ENCODE measurements at regions not wholly inside any gene's neighbourhood (a gene's known extent, or its start where the extent isn't known, plus 50 kb on each side); places are given as distances from the start of the nearest gene placed in this dataset.

DNA sequence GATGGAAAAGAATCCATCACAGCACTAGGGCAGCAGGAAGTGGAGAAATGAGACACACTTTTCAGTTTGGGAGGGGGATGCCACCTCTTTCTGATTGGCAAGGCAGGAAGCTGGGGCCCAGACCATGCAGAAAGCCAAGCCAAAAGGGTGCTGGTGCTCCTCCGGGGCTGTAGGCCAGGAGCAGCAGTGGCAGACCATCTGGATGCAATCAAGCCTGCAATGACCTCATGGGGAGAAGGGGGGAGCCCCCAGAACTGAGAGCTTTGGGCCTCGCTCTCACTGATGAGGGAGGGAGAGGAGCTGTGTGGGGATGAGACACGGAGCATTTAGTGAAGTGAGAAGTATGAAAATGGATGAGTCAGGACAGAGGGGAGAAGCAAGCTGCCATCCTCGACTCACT is 141.3 kb upstream of the NALF2 start:
- Histone ChIP-seq H3K27me3 (ENCODE audit: insufficient read depth, low read length) (no peaks in the 10 kb centered on the region), H4K20me1 (ENCODE audit: insufficient read depth) (no peaks in the 10 kb centered on the region), H3K4me2 (ENCODE audit: low read length) (no peak overlapping the region), H3K27ac (ENCODE audit: low read depth, low read length) (no peak overlapping the region), H3K79me2 (ENCODE audit: insufficient read depth, low read length) (no peaks in the 10 kb centered on the region), H3K4me3 (replicated peaks in 1 of 2; ENCODE audit: low read depth in 1 of 2, low read length in 2 of 2) (no peak overlapping the region), H3K36me3 (ENCODE audit: control insufficient read depth in 1 of 2, insufficient read depth in 2 of 2, low read length in 2 of 2) (no peaks in the 10 kb centered on the region), H3K4me1 (ENCODE audit: control insufficient read depth in 1 of 2, insufficient read depth in 2 of 2, low read length in 2 of 2) (peaks cover 0 to 2% of the 10 kb centered on the region in 2 experiments; a peak in 1 of 4 replicates), H3K9me2 (ENCODE audit: insufficient read depth) (no peaks in the 10 kb centered on the region), H3K9ac (ENCODE audit: low read length) (no peak overlapping the region), H3K9me3 (ENCODE audit: control insufficient read depth in 1 of 2, insufficient read depth in 1 of 2, low read depth in 1 of 2, low read length in 2 of 2) (no peaks in the 10 kb centered on the region), H2AFZ (ENCODE audit: low read depth, low read length, poor library complexity, severe bottlenecking) (no peak overlapping the region)
- no peak for DNase-seq (ENCODE audit: low read depth, low spot score)
- RAD21 ChIA-PET (ENCODE audit: low non-redundant PET in 1 of 2, low total read pairs in 2 of 2, uncharacterized antibody in 2 of 2, unreplicated experiment in 2 of 2) = no interaction called here
- no TSS peak for BruUV-seq (replicated peaks)
- TF ChIP-seq POLR2AphosphoS5 (IDR thresholded peaks at IDR 0.05; ENCODE audit: low read depth, low read length) = no peak
- TF ChIP-seq EZH2 (IDR thresholded peaks at IDR 0.05) = no peak
- TF ChIP-seq TCF7L2 (IDR thresholded peaks at IDR 0.05; ENCODE audit: borderline replicate concordance, extremely low read depth, insufficient read depth, insufficient read length) = no peak
- no peak for TF ChIP-seq RAD21 (IDR thresholded peaks at IDR 0.05; ENCODE audit: low read depth)
- TF ChIP-seq, protein P1, sequence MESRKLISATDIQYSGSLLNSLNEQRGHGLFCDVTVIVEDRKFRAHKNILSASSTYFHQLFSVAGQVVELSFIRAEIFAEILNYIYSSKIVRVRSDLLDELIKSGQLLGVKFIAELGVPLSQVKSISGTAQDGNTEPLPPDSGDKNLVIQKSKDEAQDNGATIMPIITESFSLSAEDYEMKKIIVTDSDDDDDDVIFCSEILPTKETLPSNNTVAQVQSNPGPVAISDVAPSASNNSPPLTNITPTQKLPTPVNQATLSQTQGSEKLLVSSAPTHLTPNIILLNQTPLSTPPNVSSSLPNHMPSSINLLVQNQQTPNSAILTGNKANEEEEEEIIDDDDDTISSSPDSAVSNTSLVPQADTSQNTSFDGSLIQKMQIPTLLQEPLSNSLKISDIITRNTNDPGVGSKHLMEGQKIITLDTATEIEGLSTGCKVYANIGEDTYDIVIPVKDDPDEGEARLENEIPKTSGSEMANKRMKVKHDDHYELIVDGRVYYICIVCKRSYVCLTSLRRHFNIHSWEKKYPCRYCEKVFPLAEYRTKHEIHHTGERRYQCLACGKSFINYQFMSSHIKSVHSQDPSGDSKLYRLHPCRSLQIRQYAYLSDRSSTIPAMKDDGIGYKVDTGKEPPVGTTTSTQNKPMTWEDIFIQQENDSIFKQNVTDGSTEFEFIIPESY (IDR thresholded peaks at IDR 0.05; ENCODE audit: extremely low read depth, insufficient replicate concordance, low read length) = no peak
- TF ChIP-seq, protein P2, sequence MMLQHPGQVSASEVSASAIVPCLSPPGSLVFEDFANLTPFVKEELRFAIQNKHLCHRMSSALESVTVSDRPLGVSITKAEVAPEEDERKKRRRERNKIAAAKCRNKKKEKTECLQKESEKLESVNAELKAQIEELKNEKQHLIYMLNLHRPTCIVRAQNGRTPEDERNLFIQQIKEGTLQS (IDR thresholded peaks at IDR 0.05) = no peak
- no peak for TF ChIP-seq POLR2A (IDR thresholded peaks at IDR 0.05; ENCODE audit: borderline replicate concordance, extremely low read depth, insufficient read depth, insufficient read length)
- no peak for TF ChIP-seq YY1 (IDR thresholded peaks at IDR 0.05; ENCODE audit: extremely low read depth, insufficient replicate concordance, low read depth, low read length)
- no peak for TF ChIP-seq ZFX (IDR thresholded peaks at IDR 0.05)
- no peak for TF ChIP-seq EZH2phosphoT487 (IDR thresholded peaks at IDR 0.05; ENCODE audit: borderline replicate concordance)
- TF ChIP-seq SRF (IDR thresholded peaks at IDR 0.05; ENCODE audit: low read depth) = no peak
- no peak for TF ChIP-seq ZNF274 (IDR thresholded peaks at IDR 0.05; ENCODE audit: low read depth, low read length)
- TF ChIP-seq, protein P3, sequence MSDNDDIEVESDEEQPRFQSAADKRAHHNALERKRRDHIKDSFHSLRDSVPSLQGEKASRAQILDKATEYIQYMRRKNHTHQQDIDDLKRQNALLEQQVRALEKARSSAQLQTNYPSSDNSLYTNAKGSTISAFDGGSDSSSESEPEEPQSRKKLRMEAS (IDR thresholded peaks at IDR 0.05) = no peak
- no peak for TF ChIP-seq ELF1 (IDR thresholded peaks at IDR 0.05; ENCODE audit: borderline replicate concordance, low read depth)
- TF ChIP-seq, protein P4, sequence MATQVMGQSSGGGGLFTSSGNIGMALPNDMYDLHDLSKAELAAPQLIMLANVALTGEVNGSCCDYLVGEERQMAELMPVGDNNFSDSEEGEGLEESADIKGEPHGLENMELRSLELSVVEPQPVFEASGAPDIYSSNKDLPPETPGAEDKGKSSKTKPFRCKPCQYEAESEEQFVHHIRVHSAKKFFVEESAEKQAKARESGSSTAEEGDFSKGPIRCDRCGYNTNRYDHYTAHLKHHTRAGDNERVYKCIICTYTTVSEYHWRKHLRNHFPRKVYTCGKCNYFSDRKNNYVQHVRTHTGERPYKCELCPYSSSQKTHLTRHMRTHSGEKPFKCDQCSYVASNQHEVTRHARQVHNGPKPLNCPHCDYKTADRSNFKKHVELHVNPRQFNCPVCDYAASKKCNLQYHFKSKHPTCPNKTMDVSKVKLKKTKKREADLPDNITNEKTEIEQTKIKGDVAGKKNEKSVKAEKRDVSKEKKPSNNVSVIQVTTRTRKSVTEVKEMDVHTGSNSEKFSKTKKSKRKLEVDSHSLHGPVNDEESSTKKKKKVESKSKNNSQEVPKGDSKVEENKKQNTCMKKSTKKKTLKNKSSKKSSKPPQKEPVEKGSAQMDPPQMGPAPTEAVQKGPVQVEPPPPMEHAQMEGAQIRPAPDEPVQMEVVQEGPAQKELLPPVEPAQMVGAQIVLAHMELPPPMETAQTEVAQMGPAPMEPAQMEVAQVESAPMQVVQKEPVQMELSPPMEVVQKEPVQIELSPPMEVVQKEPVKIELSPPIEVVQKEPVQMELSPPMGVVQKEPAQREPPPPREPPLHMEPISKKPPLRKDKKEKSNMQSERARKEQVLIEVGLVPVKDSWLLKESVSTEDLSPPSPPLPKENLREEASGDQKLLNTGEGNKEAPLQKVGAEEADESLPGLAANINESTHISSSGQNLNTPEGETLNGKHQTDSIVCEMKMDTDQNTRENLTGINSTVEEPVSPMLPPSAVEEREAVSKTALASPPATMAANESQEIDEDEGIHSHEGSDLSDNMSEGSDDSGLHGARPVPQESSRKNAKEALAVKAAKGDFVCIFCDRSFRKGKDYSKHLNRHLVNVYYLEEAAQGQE (IDR thresholded peaks at IDR 0.05; ENCODE audit: low read depth) = no peak
- TF ChIP-seq CEBPB (IDR thresholded peaks at IDR 0.05; ENCODE audit: low read depth) = no peak
- TF ChIP-seq EGR1 (IDR thresholded peaks at IDR 0.05; ENCODE audit: low read depth) = no peak
- CTCF ChIA-PET = no interaction called here
- intact Hi-C loops (cut with micrococcal nuclease) = no loop called here
- no peak for ATAC-seq
- POLR2A ChIA-PET = no interaction called here
